ENCODE measurements at regions not wholly inside any gene's neighbourhood (a gene's known extent, or its start where the extent isn't known, plus 50 kb on each side); places are given as distances from the start of the nearest gene placed in this dataset.

- no peak for DNase-seq
These were observed 222.7 kb downstream of the EFHB start for GRCh38 chr3:19711160-19711782.

- DNase-seq: peak; percentile 15 to 57
These were observed 231.5 kb downstream of the EFHB start for GRCh38 chr3:19702416-19703078.

GRCh38 chr3:19688767-19689166 lies 245.2 kb downstream of the EFHB start:
- DNase-seq: no peak

GRCh38 chr3:19668163-19668562 lies 265.9 kb downstream of the EFHB start:
- DNase-seq: no peak

- no peak for DNase-seq
These were observed 271.5 kb downstream of the EFHB start for GRCh38 chr3:19662486-19662885.

- DNase-seq: no peak
These were observed 281.7 kb downstream of the EFHB start for GRCh38 chr3:19652336-19652735.

- no peak for DNase-seq
These were observed 288.9 kb downstream of the EFHB start for GRCh38 chr3:19645093-19645492.

- DNase-seq: no peak
These were observed 289.6 kb downstream of the EFHB start for GRCh38 chr3:19644405-19644804.

GRCh38 chr3:19641408-19641807 lies 292.6 kb downstream of the EFHB start:
- no peak for DNase-seq

- DNase-seq: no peak
These were observed 301.6 kb downstream of the EFHB start for GRCh38 chr3:19632099-19633074.

GRCh38 chr3:19598870-19599269 lies 335.1 kb downstream of the EFHB start:
- DNase-seq: no peak

GRCh38 chr3:19596408-19596807 lies 337.6 kb downstream of the EFHB start:
- no peak for DNase-seq

- DNase-seq: no peak
These were observed 338.1 kb downstream of the EFHB start for GRCh38 chr3:19595884-19596283.

Data from SW 1271 (cell line).